Medulla oblongata (tissue), 1 donor: ENCODE measurements at regions not wholly inside any gene's neighbourhood (a gene's known extent, or its start where the extent isn't known, plus 50 kb on each side); places are given as distances from the start of the nearest gene placed in this dataset.

Experiments
- DNase-seq: peaks from one replicate; pipeline ENCODE4 v3.0.0-alpha.2; 2015; ENCODE audit errors: extremely low spot score

DNA sequence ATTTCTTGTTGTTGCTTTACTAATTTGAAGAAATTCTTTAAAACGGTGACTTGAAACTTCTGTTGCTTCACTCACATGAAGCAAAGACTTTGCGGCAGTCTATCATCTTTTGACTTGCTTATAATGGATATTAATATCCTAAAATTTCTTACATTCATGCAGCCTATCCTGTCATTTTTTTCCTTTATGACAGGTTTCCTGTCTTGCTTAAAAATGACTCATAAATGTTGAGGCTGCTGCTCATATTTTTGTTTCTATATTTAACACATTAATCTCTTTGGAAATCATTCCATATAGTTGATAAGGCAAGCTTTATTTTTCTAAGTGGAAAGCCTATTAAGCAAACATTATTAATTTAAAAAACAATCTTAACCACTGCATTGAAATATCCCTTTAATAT is 176.6 kb upstream of the GALNTL6 start:
- DNase-seq, result no peak

- no peak for DNase-seq
Observed at GRCh38 chr4:171629737-171630136, 183.5 kb upstream of the GALNTL6 start.

GRCh38 chr4:171629182-171629581 is 184.0 kb upstream of the GALNTL6 start:
- DNase-seq, result no peak

GRCh38 chr4:171626554-171626953 is 186.7 kb upstream of the GALNTL6 start:
- no peak for DNase-seq

- DNase-seq, result no peak
Observed at GRCh38 chr4:171622729-171623128, 190.5 kb upstream of the GALNTL6 start.

GRCh38 chr4:171621646-171622045 is 191.6 kb upstream of the GALNTL6 start:
- DNase-seq, result peak; percentile 43

DNA sequence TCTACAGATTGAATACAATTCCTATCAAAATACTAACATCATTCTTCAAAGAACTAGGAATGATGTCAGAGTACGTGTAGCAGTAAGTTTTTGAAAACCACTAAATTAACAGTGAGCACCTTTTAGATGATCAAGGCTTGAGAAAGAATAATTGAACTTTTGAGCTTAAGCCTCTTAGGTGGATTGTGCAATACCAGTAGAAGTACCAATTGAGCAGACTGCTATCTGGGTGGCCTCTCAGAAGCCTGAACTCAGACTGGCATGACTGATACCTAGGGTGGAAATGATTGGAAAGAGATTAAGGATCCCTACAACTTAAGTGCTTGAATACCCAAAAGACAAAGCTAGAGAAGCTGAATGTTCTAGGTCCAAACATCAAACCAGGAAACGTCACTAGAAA is 200.3 kb upstream of the GALNTL6 start:
- no peak for DNase-seq

- DNase-seq, result no peak
Observed at GRCh38 chr4:171602638-171603355, 210.4 kb upstream of the GALNTL6 start.

DNA sequence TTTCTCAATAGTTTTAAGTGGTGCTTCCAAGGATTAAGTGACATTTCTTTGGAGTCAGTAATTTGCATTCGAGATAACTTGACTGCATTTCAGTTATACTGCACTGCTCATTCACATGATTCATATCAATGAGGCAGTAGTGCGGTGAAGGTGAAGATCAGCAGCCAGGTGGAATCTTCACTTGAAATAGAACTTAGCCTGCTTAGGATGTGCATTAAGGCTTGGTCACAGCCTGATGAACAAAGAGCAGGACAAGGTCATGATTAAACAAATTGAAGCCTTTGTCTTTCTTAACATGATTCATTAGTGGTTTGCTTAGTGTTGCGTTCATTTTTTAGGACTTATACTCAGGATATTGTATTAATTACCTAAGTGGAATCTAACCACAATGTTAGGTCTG is 212.1 kb upstream of the GALNTL6 start:
- DNase-seq, result no peak

- no peak for DNase-seq
Observed at GRCh38 chr4:171599628-171600027, 213.6 kb upstream of the GALNTL6 start.

GRCh38 chr4:171594293-171594692 is 218.9 kb upstream of the GALNTL6 start:
- DNase-seq, result no peak

GRCh38 chr4:171590716-171591115 is 222.5 kb upstream of the GALNTL6 start:
- DNase-seq, result no peak

DNA sequence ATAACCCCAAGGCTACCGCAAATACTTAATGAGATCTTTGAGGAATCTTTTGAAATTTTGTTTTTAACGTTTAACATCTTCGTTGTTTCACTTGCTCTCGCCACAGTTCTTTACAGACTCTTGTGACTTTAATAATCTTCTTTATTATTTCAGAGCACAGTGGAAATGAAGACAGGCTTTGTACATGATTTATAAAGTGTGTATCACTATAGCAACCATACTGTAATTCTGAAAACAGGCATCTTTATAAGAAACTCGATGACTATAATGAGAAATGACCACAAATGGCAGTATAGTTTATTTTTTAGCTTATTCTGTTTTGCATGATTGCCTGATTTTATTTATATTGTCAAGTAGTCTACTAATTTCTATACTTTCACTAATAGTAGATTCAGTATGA is 224.4 kb upstream of the GALNTL6 start:
- DNase-seq, result no peak

DNA sequence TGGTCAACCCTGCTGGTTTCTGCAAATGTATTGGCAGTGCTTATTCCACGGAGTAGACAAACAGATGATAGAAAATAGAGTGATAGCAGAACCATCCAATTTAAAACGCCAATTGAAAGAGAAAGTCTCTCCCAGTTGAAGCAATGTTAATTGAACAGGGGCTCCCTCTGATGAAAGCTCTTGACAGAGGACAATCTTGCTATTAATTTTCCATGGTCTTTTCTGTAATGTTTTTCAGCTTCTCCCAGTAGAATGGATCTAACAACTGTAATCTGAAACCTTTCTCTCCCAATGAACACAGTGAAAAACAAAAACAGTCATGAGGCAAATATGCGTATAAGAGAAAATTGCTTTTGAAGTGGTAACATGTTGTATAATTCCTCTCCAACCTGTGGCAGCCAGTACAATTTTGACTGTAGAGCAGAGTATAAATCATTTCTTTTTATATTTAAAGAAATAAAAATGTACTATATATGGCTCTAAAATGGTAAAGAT is 225.1 kb upstream of the GALNTL6 start:
- no peak for DNase-seq

DNA sequence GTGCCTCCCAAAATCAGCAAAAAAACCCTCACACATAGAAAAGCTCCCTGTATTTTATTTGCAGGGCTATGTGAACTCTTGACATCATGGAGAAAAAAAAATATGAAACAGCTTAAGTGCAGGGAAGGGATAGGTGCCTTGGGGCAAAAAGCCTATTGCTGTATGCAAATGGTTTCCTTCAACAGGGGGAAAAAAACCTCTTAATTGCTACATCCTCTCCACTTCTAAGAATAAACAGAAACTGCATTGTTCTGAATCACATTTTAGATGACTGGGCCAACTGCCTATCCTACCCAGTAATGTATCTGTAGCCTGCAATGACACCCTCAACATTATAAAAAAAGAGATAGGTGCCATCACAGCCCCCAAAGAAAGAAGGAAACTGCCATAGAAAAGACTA is 229.4 kb upstream of the GALNTL6 start:
- no peak for DNase-seq

- DNase-seq, result no peak
Observed at GRCh38 chr4:171582961-171583581, 230.1 kb upstream of the GALNTL6 start.

GRCh38 chr4:171573181-171573580 is 240.0 kb upstream of the GALNTL6 start:
- DNase-seq, result no peak

DNA sequence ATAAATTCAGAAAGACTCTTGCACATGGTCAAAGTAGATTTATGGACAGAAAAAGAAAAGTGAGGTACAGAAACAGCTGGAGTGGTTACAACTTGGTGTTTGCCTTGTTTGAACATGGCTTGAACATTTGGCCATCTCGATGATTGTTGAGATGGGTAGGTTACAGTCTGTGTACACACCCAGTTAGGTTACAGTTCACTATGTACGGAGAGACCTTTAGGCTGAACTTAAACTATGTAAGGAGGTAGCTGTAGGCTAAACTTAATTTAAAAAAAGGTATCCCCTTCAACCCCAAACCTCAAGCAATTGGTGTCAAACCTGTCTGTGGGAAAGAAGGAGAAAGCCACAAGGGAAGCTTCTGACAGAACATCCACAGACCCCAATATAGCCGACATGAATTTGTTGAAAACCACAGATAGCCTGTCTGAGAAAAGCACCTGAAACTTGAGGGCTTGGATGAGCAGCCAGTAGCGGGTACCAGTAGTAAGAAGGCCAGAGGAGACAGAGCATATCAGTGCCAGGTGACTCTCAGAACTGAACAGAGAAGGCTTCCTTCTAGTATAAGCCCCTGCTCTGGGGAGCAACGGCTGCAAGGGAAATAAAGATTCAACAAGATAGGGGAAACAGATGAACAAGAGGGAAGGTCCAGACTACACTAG is 247.9 kb upstream of the GALNTL6 start:
- no peak for DNase-seq

- no peak for DNase-seq
Observed at GRCh38 chr4:171561419-171561818, 251.8 kb upstream of the GALNTL6 start.

DNA sequence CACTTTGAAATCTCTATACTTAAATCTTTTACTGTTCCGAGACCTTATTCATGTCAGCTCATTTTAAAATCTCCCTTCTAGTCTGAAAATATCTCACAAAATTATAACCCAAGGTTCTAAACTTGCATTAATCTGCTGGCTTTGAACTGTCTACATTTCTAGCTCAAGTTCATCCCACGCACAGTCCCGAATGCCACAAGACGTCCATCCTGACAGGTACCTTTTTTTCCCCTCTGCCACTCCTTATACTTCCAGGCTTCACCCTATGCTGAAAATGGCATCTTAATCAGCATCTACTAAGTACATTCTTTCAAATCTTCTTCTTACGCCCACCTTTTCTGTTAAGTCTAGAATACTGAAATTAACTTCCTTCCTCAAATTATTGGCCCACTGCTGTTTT is 259.2 kb upstream of the GALNTL6 start:
- DNase-seq, result no peak

- no peak for DNase-seq
Observed at GRCh38 chr4:171542640-171543039, 270.6 kb upstream of the GALNTL6 start.

DNA sequence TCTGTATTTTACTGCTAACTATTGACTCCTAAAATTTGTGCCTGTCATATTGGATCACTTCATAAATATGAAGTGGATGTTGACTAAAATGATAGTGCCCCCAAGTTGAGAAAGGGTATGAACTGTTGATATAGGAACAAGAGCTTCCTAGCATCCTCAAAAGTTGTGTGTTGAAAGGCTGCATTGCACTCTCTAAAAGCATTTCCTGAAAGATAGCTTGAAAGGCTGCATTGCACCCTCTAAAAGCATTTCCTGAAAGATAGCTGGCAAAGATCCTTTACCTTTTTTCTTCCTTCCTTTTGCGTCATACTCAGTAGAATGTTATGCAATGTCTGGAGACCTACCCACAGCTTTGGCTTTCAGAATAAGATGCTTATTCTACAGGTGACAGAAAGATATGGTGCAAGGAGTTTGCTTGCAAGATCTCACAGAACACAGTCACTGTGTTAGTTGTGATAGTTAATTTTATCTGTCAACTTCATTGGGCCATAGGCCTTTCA is 274.6 kb upstream of the GALNTL6 start:
- no peak for DNase-seq

DNA sequence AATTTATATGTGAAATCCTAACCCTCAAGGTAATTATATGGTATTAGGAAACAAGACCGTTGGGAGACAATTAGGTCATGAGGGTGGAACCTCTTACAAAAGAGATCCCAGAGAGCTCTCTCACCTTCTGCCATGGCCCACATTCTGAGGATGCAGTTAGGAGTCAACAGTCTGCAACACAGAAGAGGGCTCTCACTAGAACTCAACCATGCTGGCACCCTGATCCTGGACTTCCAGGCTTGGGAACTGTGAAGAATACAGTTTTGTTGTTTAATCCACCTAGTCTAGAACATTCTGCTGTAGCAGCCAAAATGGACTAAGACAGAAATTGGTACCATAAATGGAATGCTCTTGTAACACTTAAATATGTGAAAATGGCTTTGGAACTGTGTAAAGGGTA is 278.8 kb upstream of the GALNTL6 start:
- no peak for DNase-seq
